ENCODE measurements at regions not wholly inside any gene's neighbourhood (a gene's known extent, or its start where the extent isn't known, plus 50 kb on each side); places are given as distances from the start of the nearest gene placed in this dataset.

DNA sequence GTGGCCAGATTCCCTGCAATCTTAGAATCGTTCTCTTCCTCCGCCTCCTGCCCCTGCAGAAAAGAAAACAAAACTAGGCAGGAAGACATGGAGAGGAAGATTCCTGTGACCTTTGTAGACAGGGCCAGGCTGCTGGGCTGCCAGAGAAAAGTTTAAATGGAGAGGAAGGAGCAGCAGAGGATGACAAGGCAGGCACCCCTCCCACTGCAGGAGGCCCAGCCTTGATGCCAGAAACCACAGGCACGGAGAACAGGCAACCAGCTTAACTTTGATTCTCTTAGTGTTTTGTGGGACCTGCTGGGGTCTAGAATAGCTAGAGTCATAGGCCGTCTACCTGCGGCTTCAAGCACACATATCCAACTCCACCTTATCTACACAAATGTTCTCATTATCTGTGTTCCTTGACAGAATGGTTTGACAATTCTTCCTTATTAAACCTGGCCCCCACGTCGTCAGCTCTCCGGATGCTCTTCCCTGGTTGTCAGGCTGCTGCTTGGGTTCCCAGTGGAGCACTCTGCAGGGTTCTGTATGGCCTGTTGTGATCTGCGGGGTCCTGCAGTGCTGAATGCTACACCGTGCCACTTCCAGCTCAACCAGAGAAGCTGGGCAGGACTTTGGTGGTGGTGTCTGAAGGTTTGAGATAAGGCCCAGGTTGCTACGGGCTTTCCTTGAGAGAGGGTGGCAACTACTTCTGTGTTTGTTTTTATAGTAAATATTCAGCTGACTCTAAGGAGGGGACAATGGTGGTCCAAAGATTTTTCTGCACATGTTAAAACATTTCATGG is 609.5 kb downstream of the AACS start:
- Histone ChIP-seq H3K79me2 (ENCODE audit: insufficient read depth, low read length) (no peaks in the 10 kb centered on the region), H3K9me2 (replicated peaks; ENCODE audit: insufficient read depth, low read length) (no peaks in the 10 kb centered on the region), H2AFZ (ENCODE audit: low read depth, low read length, severe bottlenecking) (no peak overlapping the region), H3K9ac (ENCODE audit: low read length) (no peak overlapping the region), H3K27ac (ENCODE audit: low read depth, low read length) (no peak overlapping the region), H3K27me3 (ENCODE audit: low read length) (no peaks in the 10 kb centered on the region), H3F3A (ENCODE audit: insufficient read depth) (no peaks in the 10 kb centered on the region), H3K36me3 (ENCODE audit: low read length) (no peaks in the 10 kb centered on the region), H3K4me2 (ENCODE audit: low read depth, low read length, poor library complexity, severe bottlenecking) (no peak overlapping the region), H3K4me3 (ENCODE audit: insufficient read depth, low read length, poor library complexity, severe bottlenecking) (no peak overlapping the region), H3K9me3 (ENCODE audit: insufficient read depth, low read length) (no peaks in the 10 kb centered on the region), H4K20me1 (ENCODE audit: low read depth, low read length) (no peaks in the 10 kb centered on the region)
- TF ChIP-seq, protein P1, sequence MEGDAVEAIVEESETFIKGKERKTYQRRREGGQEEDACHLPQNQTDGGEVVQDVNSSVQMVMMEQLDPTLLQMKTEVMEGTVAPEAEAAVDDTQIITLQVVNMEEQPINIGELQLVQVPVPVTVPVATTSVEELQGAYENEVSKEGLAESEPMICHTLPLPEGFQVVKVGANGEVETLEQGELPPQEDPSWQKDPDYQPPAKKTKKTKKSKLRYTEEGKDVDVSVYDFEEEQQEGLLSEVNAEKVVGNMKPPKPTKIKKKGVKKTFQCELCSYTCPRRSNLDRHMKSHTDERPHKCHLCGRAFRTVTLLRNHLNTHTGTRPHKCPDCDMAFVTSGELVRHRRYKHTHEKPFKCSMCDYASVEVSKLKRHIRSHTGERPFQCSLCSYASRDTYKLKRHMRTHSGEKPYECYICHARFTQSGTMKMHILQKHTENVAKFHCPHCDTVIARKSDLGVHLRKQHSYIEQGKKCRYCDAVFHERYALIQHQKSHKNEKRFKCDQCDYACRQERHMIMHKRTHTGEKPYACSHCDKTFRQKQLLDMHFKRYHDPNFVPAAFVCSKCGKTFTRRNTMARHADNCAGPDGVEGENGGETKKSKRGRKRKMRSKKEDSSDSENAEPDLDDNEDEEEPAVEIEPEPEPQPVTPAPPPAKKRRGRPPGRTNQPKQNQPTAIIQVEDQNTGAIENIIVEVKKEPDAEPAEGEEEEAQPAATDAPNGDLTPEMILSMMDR (IDR thresholded peaks at IDR 0.05; ENCODE audit: insufficient read depth, low read length, poor library complexity, severe bottlenecking) = no peak
- no peak for TF ChIP-seq EZH2phosphoT487 (conservative IDR thresholded peaks at IDR 0.05; ENCODE audit: low read length)

GRCh38 chr12:125676366-125676765 is 611.1 kb downstream of the AACS start:
- TF ChIP-seq, protein P1 (IDR thresholded peaks at IDR 0.05; ENCODE audit: insufficient read depth, low read length, poor library complexity, severe bottlenecking) = no peak
- TF ChIP-seq EZH2phosphoT487 (conservative IDR thresholded peaks at IDR 0.05; ENCODE audit: low read length) = no peak
- H3F3A ChIP-seq (ENCODE audit: insufficient read depth) = no peaks in the 10 kb centered on the region
- H3K9me3 ChIP-seq (ENCODE audit: insufficient read depth, low read length) = no peaks in the 10 kb centered on the region
- no peaks in the 10 kb centered on the region for H3K27me3 ChIP-seq (ENCODE audit: low read length)
- no peak overlapping the region for H3K27ac ChIP-seq (ENCODE audit: low read depth, low read length)
- no peak overlapping the region for H3K9ac ChIP-seq (ENCODE audit: low read length)
- H3K36me3 ChIP-seq (ENCODE audit: low read length) = no peaks in the 10 kb centered on the region
- no peak overlapping the region for H2AFZ ChIP-seq (ENCODE audit: low read depth, low read length, severe bottlenecking)
- no peaks in the 10 kb centered on the region for H3K9me2 ChIP-seq (replicated peaks; ENCODE audit: insufficient read depth, low read length)
- no peaks in the 10 kb centered on the region for H4K20me1 ChIP-seq (ENCODE audit: low read depth, low read length)
- H3K4me2 ChIP-seq (ENCODE audit: low read depth, low read length, poor library complexity, severe bottlenecking) = no peak overlapping the region
- H3K79me2 ChIP-seq (ENCODE audit: insufficient read depth, low read length) = no peaks in the 10 kb centered on the region
- no peak overlapping the region for H3K4me3 ChIP-seq (ENCODE audit: insufficient read depth, low read length, poor library complexity, severe bottlenecking)

GRCh38 chr12:125677829-125678228 is 612.6 kb downstream of the AACS start:
- Histone ChIP-seq H3K79me2 (ENCODE audit: insufficient read depth, low read length) (no peaks in the 10 kb centered on the region), H3K36me3 (ENCODE audit: low read length) (no peaks in the 10 kb centered on the region), H3K27ac (ENCODE audit: low read depth, low read length) (no peak overlapping the region), H3K9me3 (ENCODE audit: insufficient read depth, low read length) (no peaks in the 10 kb centered on the region), H4K20me1 (ENCODE audit: low read depth, low read length) (no peaks in the 10 kb centered on the region), H3K4me2 (ENCODE audit: low read depth, low read length, poor library complexity, severe bottlenecking) (no peak overlapping the region), H3K4me3 (ENCODE audit: insufficient read depth, low read length, poor library complexity, severe bottlenecking) (no peak overlapping the region), H3K9ac (ENCODE audit: low read length) (no peak overlapping the region), H3K9me2 (replicated peaks; ENCODE audit: insufficient read depth, low read length) (no peaks in the 10 kb centered on the region), H3K27me3 (ENCODE audit: low read length) (no peaks in the 10 kb centered on the region), H2AFZ (ENCODE audit: low read depth, low read length, severe bottlenecking) (no peak overlapping the region), H3F3A (ENCODE audit: insufficient read depth) (no peaks in the 10 kb centered on the region)
- TF ChIP-seq EZH2phosphoT487 (conservative IDR thresholded peaks at IDR 0.05; ENCODE audit: low read length) = no peak
- TF ChIP-seq, protein P1 (IDR thresholded peaks at IDR 0.05; ENCODE audit: insufficient read depth, low read length, poor library complexity, severe bottlenecking) = no peak
